Peyer's patch (tissue), 4 donors: ENCODE measurements at regions not wholly inside any gene's neighbourhood (a gene's known extent, or its start where the extent isn't known, plus 50 kb on each side); places are given as distances from the start of the nearest gene placed in this dataset.

Experiments used
- DNase-seq, 3 donors: peaks; one replicate each; pipeline ENCODE4 v3.0.0-alpha.2; 2017 to 2019
- H3K27ac ChIP-seq, 4 donors: fragments of 200-600 bp; sonication (generic); one replicate each; pipeline ENCODE4 v1.5.1; 2016 to 2019
- H3K27me3 ChIP-seq, 2 donors: fragments of 200-600 bp; sonication (generic); one replicate each; pipeline ENCODE4 v1.5.1; 2019
- H3K36me3 ChIP-seq, 3 donors: fragments of 200-600 bp; sonication (generic); one replicate each; pipeline ENCODE4 v1.5.1; 2016 to 2019
- H3K4me1 ChIP-seq, 4 donors: fragments of 200-600 bp; sonication (generic); one replicate each; pipeline ENCODE4 v1.5.1; 2016 to 2019
- H3K4me3 ChIP-seq, 4 donors: fragments of 200-600 bp; sonication (generic); 1 replicate in 3 of 4; 2 replicates in 1 of 4; pipeline ENCODE4 v1.5.1; 2016 to 2019; ENCODE audit warnings: mild to moderate bottlenecking in 1 of 4
- H3K9me3 ChIP-seq, 4 donors: fragments of 200-600 bp; sonication (generic); one replicate each; pipeline ENCODE4 v1.5.1; 2016 to 2019; ENCODE audit warnings: mild to moderate bottlenecking in 1 of 4
- POLR2A ChIP-seq, 2 donors: fragments of 450-650 bp; IDR thresholded peaks; one replicate each; pipeline ENCODE4 v1.5.1; 2017; ENCODE audit warnings: antibody characterized with exemption in 2 of 2, mild to moderate bottlenecking in 2 of 2, moderate library complexity in 2 of 2
- TF ChIP-seq, protein P1 (sequence below), 6 experiments: fragments of 450-650 bp in 4 of 6; fragments of 200-600 bp in 2 of 6; sonication (generic) in 1 of 6; IDR thresholded peaks; one replicate each; pipeline ENCODE4 v1.5.1; 2017 to 2019; ENCODE audit warnings: antibody characterized with exemption in 6 of 6, mild to moderate bottlenecking in 3 of 6, moderate library complexity in 1 of 6

DNA sequence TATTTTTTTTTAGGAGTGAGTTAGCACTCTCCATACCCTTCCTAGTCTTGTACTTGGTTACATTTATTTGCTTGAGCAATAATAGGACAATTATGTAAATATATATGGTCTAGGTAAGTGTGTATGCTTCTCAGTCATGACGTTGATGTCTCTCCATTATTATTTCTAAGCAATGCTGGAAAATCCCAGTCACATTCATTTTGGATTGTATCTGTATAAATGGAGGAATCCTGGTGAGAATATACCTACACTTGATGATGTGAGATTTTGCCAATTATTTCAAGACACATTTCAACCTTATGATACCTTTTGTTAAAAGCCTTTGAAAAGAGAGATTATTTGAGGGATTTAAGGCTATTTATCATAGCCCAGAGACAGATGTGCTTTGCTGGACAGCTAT is 2244.5 kb upstream of the WWC1 start:
- Histone ChIP-seq H3K36me3 (no peaks in the 10 kb centered on the region), H3K4me3 (no peak overlapping the region), H3K4me1 (no peaks in the 10 kb centered on the region), H3K27ac (no peak overlapping the region), H3K27me3 (no peaks in the 10 kb centered on the region), H3K9me3 (no peaks in the 10 kb centered on the region)
- no peak for DNase-seq
- no peak for TF ChIP-seq POLR2A (IDR thresholded peaks at IDR 0.05)
- TF ChIP-seq, protein P1, sequence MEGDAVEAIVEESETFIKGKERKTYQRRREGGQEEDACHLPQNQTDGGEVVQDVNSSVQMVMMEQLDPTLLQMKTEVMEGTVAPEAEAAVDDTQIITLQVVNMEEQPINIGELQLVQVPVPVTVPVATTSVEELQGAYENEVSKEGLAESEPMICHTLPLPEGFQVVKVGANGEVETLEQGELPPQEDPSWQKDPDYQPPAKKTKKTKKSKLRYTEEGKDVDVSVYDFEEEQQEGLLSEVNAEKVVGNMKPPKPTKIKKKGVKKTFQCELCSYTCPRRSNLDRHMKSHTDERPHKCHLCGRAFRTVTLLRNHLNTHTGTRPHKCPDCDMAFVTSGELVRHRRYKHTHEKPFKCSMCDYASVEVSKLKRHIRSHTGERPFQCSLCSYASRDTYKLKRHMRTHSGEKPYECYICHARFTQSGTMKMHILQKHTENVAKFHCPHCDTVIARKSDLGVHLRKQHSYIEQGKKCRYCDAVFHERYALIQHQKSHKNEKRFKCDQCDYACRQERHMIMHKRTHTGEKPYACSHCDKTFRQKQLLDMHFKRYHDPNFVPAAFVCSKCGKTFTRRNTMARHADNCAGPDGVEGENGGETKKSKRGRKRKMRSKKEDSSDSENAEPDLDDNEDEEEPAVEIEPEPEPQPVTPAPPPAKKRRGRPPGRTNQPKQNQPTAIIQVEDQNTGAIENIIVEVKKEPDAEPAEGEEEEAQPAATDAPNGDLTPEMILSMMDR (IDR thresholded peaks at IDR 0.05), result no peak

DNA sequence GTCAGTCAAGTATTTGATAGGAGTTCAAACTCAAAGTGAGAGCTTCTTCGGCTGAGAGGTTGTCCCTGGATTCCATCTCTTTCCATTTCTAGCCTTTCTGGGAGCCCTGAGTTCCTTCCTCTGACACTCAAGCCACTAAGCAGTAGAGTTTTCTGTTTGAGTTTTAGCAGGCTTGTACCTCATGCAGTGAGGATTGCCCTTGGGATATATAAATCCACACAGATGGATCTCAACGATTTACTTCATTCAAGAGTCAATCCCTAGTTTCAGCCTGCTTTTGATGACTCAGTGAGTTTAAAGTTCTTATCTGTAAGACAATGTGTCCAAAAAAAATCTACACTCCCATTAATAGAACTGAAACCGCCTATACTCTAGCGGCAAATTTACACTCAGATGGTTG is 2240.9 kb upstream of the WWC1 start:
- no peak for DNase-seq
- TF ChIP-seq, protein P1 (IDR thresholded peaks at IDR 0.05), result no peak
- no peak for TF ChIP-seq POLR2A (IDR thresholded peaks at IDR 0.05)
- no peaks in the 10 kb centered on the region for H3K27me3 ChIP-seq

DNA sequence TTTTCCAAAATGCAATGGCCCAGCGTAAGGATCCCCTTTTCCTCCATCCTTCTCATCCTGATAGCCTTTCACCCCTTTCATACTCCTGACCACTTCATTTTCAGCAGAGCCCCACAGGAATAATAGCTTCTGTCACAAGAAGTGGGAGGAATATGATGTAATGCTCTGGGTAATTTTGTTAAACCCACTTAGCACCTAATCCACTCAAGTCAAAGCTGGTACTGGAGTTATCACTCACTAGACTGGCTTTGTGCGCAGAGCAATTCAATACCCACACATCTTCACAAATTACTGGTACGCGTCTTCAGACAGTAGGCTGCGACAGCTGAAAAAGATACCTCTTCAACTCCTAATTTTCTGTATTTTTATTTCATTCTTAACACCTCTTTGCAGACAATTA is 2232.8 kb upstream of the WWC1 start:
- Histone ChIP-seq H3K4me1 (no peaks in the 10 kb centered on the region), H3K27ac (no peak overlapping the region), H3K36me3 (no peaks in the 10 kb centered on the region), H3K4me3 (no peak overlapping the region), H3K27me3 (no peaks in the 10 kb centered on the region), H3K9me3 (no peaks in the 10 kb centered on the region)
- no peak for DNase-seq
- TF ChIP-seq POLR2A (IDR thresholded peaks at IDR 0.05), result no peak
- TF ChIP-seq, protein P1 (IDR thresholded peaks at IDR 0.05), result no peak

More for the DNA sequence above, 2240.9 kb upstream of the WWC1 start:
- Histone ChIP-seq H3K27ac (no peak overlapping the region), H3K9me3 (no peaks in the 10 kb centered on the region), H3K4me3 (no peak overlapping the region), H3K4me1 (no peaks in the 10 kb centered on the region), H3K36me3 (no peaks in the 10 kb centered on the region)

DNA sequence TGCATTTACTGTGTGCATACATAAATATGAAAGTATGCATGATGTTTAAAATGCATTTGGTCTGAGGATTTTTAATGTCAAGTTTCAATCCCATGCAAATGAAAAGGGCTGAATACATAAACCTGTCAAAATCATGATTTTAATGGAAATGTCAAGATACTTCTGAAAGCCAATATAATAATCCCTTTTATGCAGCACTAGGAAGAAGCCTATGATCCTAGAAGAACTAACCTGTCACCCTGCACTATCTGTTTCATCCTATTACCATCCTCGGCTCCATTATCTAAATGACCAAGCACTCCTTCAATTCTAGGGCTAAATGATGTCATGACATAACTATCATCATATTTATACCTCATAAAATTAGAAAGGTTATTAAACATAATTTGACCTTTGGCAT is 2229.4 kb upstream of the WWC1 start:
- Histone ChIP-seq H3K27ac (no peak overlapping the region), H3K27me3 (no peaks in the 10 kb centered on the region), H3K4me3 (no peak overlapping the region), H3K4me1 (no peaks in the 10 kb centered on the region), H3K9me3 (no peaks in the 10 kb centered on the region), H3K36me3 (no peaks in the 10 kb centered on the region)
- DNase-seq, result no peak
- TF ChIP-seq, protein P1 (IDR thresholded peaks at IDR 0.05), result no peak
- TF ChIP-seq POLR2A (IDR thresholded peaks at IDR 0.05), result no peak

DNA sequence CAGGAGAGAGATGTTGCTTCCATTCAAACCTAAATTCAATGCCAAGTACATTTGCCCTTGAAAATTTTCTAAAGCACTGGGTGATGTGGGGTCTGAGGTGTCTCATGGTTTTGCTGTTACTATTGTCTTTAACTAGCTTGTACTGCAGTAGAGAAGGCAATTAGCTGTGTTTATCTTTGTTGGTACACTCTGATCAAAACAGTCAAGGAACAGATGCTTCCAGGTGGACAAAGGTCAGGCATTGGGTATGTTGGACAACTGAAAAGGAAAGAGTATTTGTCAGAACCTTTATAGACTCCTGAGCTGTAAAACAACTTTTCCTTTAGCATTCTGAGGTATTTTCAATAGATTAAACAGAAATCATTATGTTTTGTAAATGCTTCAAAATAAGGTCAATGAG is 2228.7 kb upstream of the WWC1 start:
- H3K9me3 ChIP-seq, result no peaks in the 10 kb centered on the region
- no peak for TF ChIP-seq POLR2A (IDR thresholded peaks at IDR 0.05)
- TF ChIP-seq, protein P1 (IDR thresholded peaks at IDR 0.05), result no peak
- H3K4me1 ChIP-seq, result no peaks in the 10 kb centered on the region
- peak in 1 of 3 donors; percentile 47 for DNase-seq
- H3K4me3 ChIP-seq, result no peak overlapping the region
- H3K27ac ChIP-seq, result no peak overlapping the region
- H3K36me3 ChIP-seq, result no peaks in the 10 kb centered on the region
- no peaks in the 10 kb centered on the region for H3K27me3 ChIP-seq

DNA sequence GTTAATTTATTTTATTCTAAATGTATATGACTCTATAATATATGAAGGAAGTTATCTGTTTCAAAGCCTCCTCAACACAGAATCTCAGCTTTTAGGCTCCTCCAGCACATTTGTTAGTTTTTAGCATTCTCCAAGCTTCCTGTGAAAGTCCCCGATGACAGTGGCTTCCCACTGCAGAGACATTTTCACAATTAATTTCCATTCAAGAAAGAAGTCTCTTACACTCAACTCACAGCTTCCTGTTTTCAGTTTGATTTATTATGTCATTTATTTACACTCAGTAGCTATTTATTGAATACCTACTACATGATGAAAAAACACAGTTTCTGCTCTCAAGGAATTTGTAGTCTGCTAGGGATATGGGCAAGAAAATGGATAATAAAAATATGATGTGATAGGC is 2228.2 kb upstream of the WWC1 start:
- Histone ChIP-seq H3K4me3 (no peak overlapping the region), H3K4me1 (no peaks in the 10 kb centered on the region)
- DNase-seq, result no peak

More for the DNA sequence above, 2228.2 kb upstream of the WWC1 start:
- no peaks in the 10 kb centered on the region for H3K9me3 ChIP-seq
- TF ChIP-seq POLR2A (IDR thresholded peaks at IDR 0.05), result no peak
- TF ChIP-seq, protein P1 (IDR thresholded peaks at IDR 0.05), result no peak
- H3K36me3 ChIP-seq, result no peaks in the 10 kb centered on the region
- H3K27me3 ChIP-seq, result no peaks in the 10 kb centered on the region
- H3K27ac ChIP-seq, result no peak overlapping the region
